Ishikawa (cell line): ENCODE measurements at regions not wholly inside any gene's neighbourhood (a gene's known extent, or its start where the extent isn't known, plus 50 kb on each side); places are given as distances from the start of the nearest gene placed in this dataset.
A peak's percentile ranks its signal among the peaks of the same experiment; 100 is the strongest.

Source experiments
- CEBPB ChIP-seq: IDR thresholded peaks from 2 replicates; pipeline ENCODE4 v1.6.1; 2012
- CREB1 ChIP-seq: IDR thresholded peaks from 2 replicates; pipeline ENCODE4 v1.6.1; 2012; ENCODE audit warnings: low read depth
- EGR1 ChIP-seq: IDR thresholded peaks from 2 replicates; pipeline ENCODE4 v1.6.1; 2012
- EP300 ChIP-seq: IDR thresholded peaks from 2 replicates; pipeline ENCODE4 v1.6.1; 2012; ENCODE audit warnings: borderline replicate concordance
- FOXM1 ChIP-seq: IDR thresholded peaks from 2 replicates; pipeline ENCODE4 v1.6.1; 2012; ENCODE audit warnings: low read depth, borderline replicate concordance
- MAX ChIP-seq: IDR thresholded peaks from 2 replicates; pipeline ENCODE4 v1.6.1; 2012
- NFIC ChIP-seq: IDR thresholded peaks from 2 replicates; pipeline ENCODE4 v1.6.1; 2012
- RAD21 ChIP-seq: IDR thresholded peaks from 2 replicates; pipeline ENCODE4 v1.6.1; 2012; ENCODE audit warnings: low read depth
- REST ChIP-seq: IDR thresholded peaks from 2 replicates; pipeline ENCODE4 v1.6.1; 2012; ENCODE audit warnings: low read depth, mild to moderate bottlenecking
- TAF1 ChIP-seq: IDR thresholded peaks from 2 replicates; pipeline ENCODE4 v1.6.1; 2012; ENCODE audit warnings: low read depth, mild to moderate bottlenecking
- TCF12 ChIP-seq: IDR thresholded peaks from 2 replicates; pipeline ENCODE4 v1.6.1; 2012; ENCODE audit warnings: low read depth
- TEAD4 ChIP-seq: IDR thresholded peaks from 2 replicates; pipeline ENCODE4 v1.6.1; 2012
- USF1 ChIP-seq: IDR thresholded peaks from 2 replicates; pipeline ENCODE4 v1.6.1; 2012
- YY1 ChIP-seq: IDR thresholded peaks from 2 replicates; pipeline ENCODE4 v1.6.1; 2012; ENCODE audit warnings: low read depth
- ZBTB7A ChIP-seq: IDR thresholded peaks from 2 replicates; pipeline ENCODE4 v1.6.1; 2012; ENCODE audit warnings: low read depth

- TF ChIP-seq RAD21: no peak
- no peak for TF ChIP-seq USF1
- TF ChIP-seq ZBTB7A: no peak
- no peak for TF ChIP-seq CEBPB
- TF ChIP-seq EP300: no peak
- no peak for TF ChIP-seq MAX
- TF ChIP-seq TAF1: no peak
- no peak for TF ChIP-seq EGR1
- no peak for TF ChIP-seq NFIC
- no peak for TF ChIP-seq TEAD4
- TF ChIP-seq YY1: no peak
- TF ChIP-seq CREB1: no peak
- TF ChIP-seq REST: no peak
- TF ChIP-seq TCF12: no peak
- no peak for TF ChIP-seq FOXM1
Measured at GRCh38 chr18:24678107-24678506, 217.7 kb downstream of the HRH4 start.

- TF ChIP-seq MAX: no peak
- TF ChIP-seq CEBPB: no peak
- TF ChIP-seq EP300: no peak
- no peak for TF ChIP-seq FOXM1
- TF ChIP-seq TCF12: no peak
Measured at GRCh38 chr18:24678626-24679025, 218.2 kb downstream of the HRH4 start.

GRCh38 chr18:24679062-24679461 is 218.6 kb downstream of the HRH4 start:
- no peak for TF ChIP-seq CREB1
- no peak for TF ChIP-seq ZBTB7A
- no peak for TF ChIP-seq REST
- no peak for TF ChIP-seq NFIC
- no peak for TF ChIP-seq RAD21
- TF ChIP-seq EGR1: no peak
- no peak for TF ChIP-seq MAX
- no peak for TF ChIP-seq FOXM1
- TF ChIP-seq CEBPB: no peak
- no peak for TF ChIP-seq YY1
- TF ChIP-seq USF1: no peak
- TF ChIP-seq EP300: no peak
- no peak for TF ChIP-seq TEAD4
- TF ChIP-seq TAF1: no peak
- TF ChIP-seq TCF12: no peak

- TF ChIP-seq USF1: peak; percentile 50
- TF ChIP-seq EP300: no peak
Measured at GRCh38 chr18:24683925-24684324, 223.5 kb downstream of the HRH4 start.

- TF ChIP-seq EGR1 (no peak), USF1 (no peak), RAD21 (no peak), TAF1 (no peak), FOXM1 (no peak), EP300 (no peak), ZBTB7A (no peak), YY1 (no peak), TCF12 (no peak), MAX (no peak), NFIC (no peak), CEBPB (no peak), REST (no peak)
Measured at GRCh38 chr18:24685254-24685959, 225.0 kb downstream of the HRH4 start.
